H1 (cell line): ENCODE measurements at regions not wholly inside any gene's neighbourhood (a gene's known extent, or its start where the extent isn't known, plus 50 kb on each side); places are given as distances from the start of the nearest gene placed in this dataset.

ENCODE experiments used
- CHD7 ChIP-seq: fragments of 300-600 bp; sonication (generic); IDR thresholded peaks from 2 replicates; pipeline ENCODE4 v1.7.1; 2012; ENCODE audit warnings: low read length, moderate library complexity, mild to moderate bottlenecking, inconsistent platforms; ENCODE audit not compliant: insufficient replicate concordance
- E2F6 ChIP-seq: IDR thresholded peaks from 2 replicates; pipeline ENCODE4 v1.6.1; 2012; ENCODE audit warnings: inconsistent platforms
- JUND ChIP-seq: IDR thresholded peaks from 2 replicates; pipeline ENCODE4 v1.6.1; 2011; ENCODE audit warnings: mild to moderate bottlenecking, improper control_type of control experiment, low read length
- KDM4A ChIP-seq: IDR thresholded peaks from one replicate; pipeline ENCODE4 v1.7.1; 2012; ENCODE audit warnings: low read depth, mild to moderate bottlenecking, moderate library complexity, low read length, inconsistent platforms; ENCODE audit not compliant: severe bottlenecking
- NRF1 ChIP-seq: IDR thresholded peaks from 2 replicates; pipeline ENCODE4 v1.6.1; 2011; ENCODE audit warnings: mild to moderate bottlenecking, low read depth, low read length, improper control_type of control experiment
- POU5F1 ChIP-seq: IDR thresholded peaks from 2 replicates; pipeline ENCODE4 v1.6.1; 2011; ENCODE audit warnings: low read depth, mild to moderate bottlenecking, low read length, moderate library complexity
- SP4 ChIP-seq: IDR thresholded peaks from 2 replicates; pipeline ENCODE4 v1.6.1; 2012; ENCODE audit warnings: low read length, inconsistent platforms
- SRF ChIP-seq: IDR thresholded peaks from 2 replicates; pipeline ENCODE4 v1.6.1; 2011; ENCODE audit warnings: mild to moderate bottlenecking, low read depth, low read length, moderate library complexity

GRCh38 chrY:20891440-20892160 lies 135.7 kb downstream of the RPS4Y2 start (continued):
- TF ChIP-seq CHD7 (no peak), KDM4A (no peak), POU5F1 (no peak), E2F6 (no peak), NRF1 (no peak), SRF (no peak), SP4 (no peak), JUND (no peak)
